ENCODE measurements at regions not wholly inside any gene's neighbourhood (a gene's known extent, or its start where the extent isn't known, plus 50 kb on each side); places are given as distances from the start of the nearest gene placed in this dataset.

GRCh38 chr7:35526645-35527044 lies 168.3 kb downstream of the HERPUD2 start:
- no peak for DNase-seq

GRCh38 chr7:35524112-35524804 lies 170.7 kb downstream of the HERPUD2 start:
- Histone ChIP-seq H3K27ac (ENCODE audit: low read length) (no peak overlapping the region), H3K27me3 (ENCODE audit: insufficient read depth, low read length, poor library complexity) (peaks cover 5% of the 10 kb centered on the region), H3K79me2 (ENCODE audit: insufficient read depth, low read length) (no peaks in the 10 kb centered on the region), H3K4me3 (ENCODE audit: low read depth in 1 of 2, low read length in 2 of 2) (no peak overlapping the region), H3K4me1 (ENCODE audit: insufficient read depth, low read length) (no peaks in the 10 kb centered on the region), H3K9ac (ENCODE audit: low read depth, low read length) (no peak overlapping the region), H4K20me1 (ENCODE audit: insufficient read depth, low read length) (no peaks in the 10 kb centered on the region), H2AFZ (ENCODE audit: low read depth, low read length) (no peak overlapping the region), H3K9me3 (ENCODE audit: insufficient read depth, low read length, severe bottlenecking) (no peaks in the 10 kb centered on the region), H3K36me3 (ENCODE audit: insufficient read depth, low read length) (no peaks in the 10 kb centered on the region), H3K4me2 (ENCODE audit: insufficient read depth, low read length) (no peak overlapping the region)
- TF ChIP-seq EZH2 (IDR thresholded peaks at IDR 0.05; ENCODE audit: borderline replicate concordance, low read depth, low read length, severe bottlenecking) (no peak), CTCF (IDR thresholded peaks at IDR 0.05; ENCODE audit: borderline replicate concordance, extremely low read depth, low read length, poor library complexity, severe bottlenecking) (no peak)
- DNase-seq (no peak), ATAC-seq (ENCODE audit: insufficient read depth, low read depth) (no peak)

More at GRCh38 chr7:35526645-35527044, 168.3 kb downstream of the HERPUD2 start:
- peaks cover 5% of the 10 kb centered on the region for H3K27me3 ChIP-seq (ENCODE audit: insufficient read depth, low read length, poor library complexity)
- H3K4me3 ChIP-seq (ENCODE audit: low read depth in 1 of 2, low read length in 2 of 2), result no peak overlapping the region
- no peaks in the 10 kb centered on the region for H3K36me3 ChIP-seq (ENCODE audit: insufficient read depth, low read length)
- no peaks in the 10 kb centered on the region for H3K79me2 ChIP-seq (ENCODE audit: insufficient read depth, low read length)
- H4K20me1 ChIP-seq (ENCODE audit: insufficient read depth, low read length), result no peaks in the 10 kb centered on the region
- TF ChIP-seq EZH2 (IDR thresholded peaks at IDR 0.05; ENCODE audit: borderline replicate concordance, low read depth, low read length, severe bottlenecking) (no peak), CTCF (IDR thresholded peaks at IDR 0.05; ENCODE audit: borderline replicate concordance, extremely low read depth, low read length, poor library complexity, severe bottlenecking) (no peak)
- no peak for ATAC-seq (ENCODE audit: insufficient read depth, low read depth)
- H3K27ac ChIP-seq (ENCODE audit: low read length), result no peak overlapping the region
- no peaks in the 10 kb centered on the region for H3K4me1 ChIP-seq (ENCODE audit: insufficient read depth, low read length)
- H2AFZ ChIP-seq (ENCODE audit: low read depth, low read length), result no peak overlapping the region
- no peak overlapping the region for H3K9ac ChIP-seq (ENCODE audit: low read depth, low read length)
- H3K4me2 ChIP-seq (ENCODE audit: insufficient read depth, low read length), result no peak overlapping the region
- no peaks in the 10 kb centered on the region for H3K9me3 ChIP-seq (ENCODE audit: insufficient read depth, low read length, severe bottlenecking)

GRCh38 chr7:35523292-35523691 lies 171.6 kb downstream of the HERPUD2 start:
- no peak overlapping the region for H3K4me3 ChIP-seq (ENCODE audit: low read depth in 1 of 2, low read length in 2 of 2)
- H3K9me3 ChIP-seq (ENCODE audit: insufficient read depth, low read length, severe bottlenecking), result no peaks in the 10 kb centered on the region
- no peaks in the 10 kb centered on the region for H4K20me1 ChIP-seq (ENCODE audit: insufficient read depth, low read length)
- H3K36me3 ChIP-seq (ENCODE audit: insufficient read depth, low read length), result no peaks in the 10 kb centered on the region
- ATAC-seq (ENCODE audit: insufficient read depth, low read depth) (no peak), DNase-seq (no peak)
- no peak overlapping the region for H3K27ac ChIP-seq (ENCODE audit: low read length)
- peaks cover 5% of the 10 kb centered on the region for H3K27me3 ChIP-seq (ENCODE audit: insufficient read depth, low read length, poor library complexity)
- H2AFZ ChIP-seq (ENCODE audit: low read depth, low read length), result no peak overlapping the region
- no peak overlapping the region for H3K4me2 ChIP-seq (ENCODE audit: insufficient read depth, low read length)
- no peaks in the 10 kb centered on the region for H3K79me2 ChIP-seq (ENCODE audit: insufficient read depth, low read length)
- H3K4me1 ChIP-seq (ENCODE audit: insufficient read depth, low read length), result no peaks in the 10 kb centered on the region
- no peak overlapping the region for H3K9ac ChIP-seq (ENCODE audit: low read depth, low read length)
- no peak for TF ChIP-seq CTCF (IDR thresholded peaks at IDR 0.05; ENCODE audit: borderline replicate concordance, extremely low read depth, low read length, poor library complexity, severe bottlenecking)
- TF ChIP-seq EZH2 (IDR thresholded peaks at IDR 0.05; ENCODE audit: borderline replicate concordance, low read depth, low read length, severe bottlenecking), result no peak

Measured in DND-41 (cell line).